ENCODE measurements at regions not wholly inside any gene's neighbourhood (a gene's known extent, or its start where the extent isn't known, plus 50 kb on each side); places are given as distances from the start of the nearest gene placed in this dataset.

DNA sequence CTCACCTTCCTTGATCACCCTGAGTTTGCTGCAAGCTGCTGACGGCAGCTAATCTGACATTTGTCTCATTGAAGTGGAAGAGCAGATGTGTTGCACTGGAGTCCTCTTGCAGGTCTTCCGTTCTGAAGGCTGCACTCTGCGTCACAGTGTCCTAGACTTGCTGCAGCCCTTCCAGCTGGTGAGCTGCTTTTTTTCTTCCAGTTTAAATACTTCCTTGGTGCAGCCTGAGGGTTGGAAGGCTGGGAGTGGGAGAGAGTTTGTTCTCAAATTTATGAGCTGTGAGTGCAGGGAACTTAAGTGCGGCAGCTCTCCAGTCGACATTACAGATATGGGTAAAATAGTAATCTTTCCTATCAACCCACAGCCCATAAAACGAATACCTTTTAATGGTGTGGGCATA is 303.6 kb upstream of the FAT1 start:
- no peak for DNase-seq (ENCODE audit: low read depth)
- TF ChIP-seq, protein P1, sequence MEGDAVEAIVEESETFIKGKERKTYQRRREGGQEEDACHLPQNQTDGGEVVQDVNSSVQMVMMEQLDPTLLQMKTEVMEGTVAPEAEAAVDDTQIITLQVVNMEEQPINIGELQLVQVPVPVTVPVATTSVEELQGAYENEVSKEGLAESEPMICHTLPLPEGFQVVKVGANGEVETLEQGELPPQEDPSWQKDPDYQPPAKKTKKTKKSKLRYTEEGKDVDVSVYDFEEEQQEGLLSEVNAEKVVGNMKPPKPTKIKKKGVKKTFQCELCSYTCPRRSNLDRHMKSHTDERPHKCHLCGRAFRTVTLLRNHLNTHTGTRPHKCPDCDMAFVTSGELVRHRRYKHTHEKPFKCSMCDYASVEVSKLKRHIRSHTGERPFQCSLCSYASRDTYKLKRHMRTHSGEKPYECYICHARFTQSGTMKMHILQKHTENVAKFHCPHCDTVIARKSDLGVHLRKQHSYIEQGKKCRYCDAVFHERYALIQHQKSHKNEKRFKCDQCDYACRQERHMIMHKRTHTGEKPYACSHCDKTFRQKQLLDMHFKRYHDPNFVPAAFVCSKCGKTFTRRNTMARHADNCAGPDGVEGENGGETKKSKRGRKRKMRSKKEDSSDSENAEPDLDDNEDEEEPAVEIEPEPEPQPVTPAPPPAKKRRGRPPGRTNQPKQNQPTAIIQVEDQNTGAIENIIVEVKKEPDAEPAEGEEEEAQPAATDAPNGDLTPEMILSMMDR (IDR thresholded peaks at IDR 0.05; ENCODE audit: low read depth, low read length, missing control alignments) = no peak
- no peak overlapping the region for H3K4me3 ChIP-seq (ENCODE audit: low read depth, low read length)

DNA sequence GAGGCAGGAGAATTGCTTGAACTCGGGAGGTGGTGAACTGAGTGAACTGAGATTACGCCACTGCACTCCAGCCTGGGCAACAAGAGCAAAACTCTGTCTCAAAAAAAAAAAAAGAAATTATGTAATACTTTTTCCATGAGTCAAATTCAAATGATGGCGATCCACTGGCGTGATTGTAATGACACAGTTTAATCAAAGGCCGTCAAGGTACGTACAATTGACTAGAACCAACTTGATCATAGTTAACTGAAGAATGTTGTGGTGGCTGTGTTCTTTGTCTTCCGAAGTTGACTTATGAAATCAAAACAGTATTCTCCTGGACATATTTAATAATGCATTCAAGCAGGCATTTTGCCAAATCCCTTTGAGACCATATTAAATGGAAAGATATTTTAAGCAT is 318.6 kb upstream of the FAT1 start:
- DNase-seq (ENCODE audit: low read depth) = no peak
- H3K4me3 ChIP-seq (ENCODE audit: low read depth, low read length) = no peak overlapping the region
- TF ChIP-seq, protein P1 (IDR thresholded peaks at IDR 0.05; ENCODE audit: low read depth, low read length, missing control alignments) = no peak

DNA sequence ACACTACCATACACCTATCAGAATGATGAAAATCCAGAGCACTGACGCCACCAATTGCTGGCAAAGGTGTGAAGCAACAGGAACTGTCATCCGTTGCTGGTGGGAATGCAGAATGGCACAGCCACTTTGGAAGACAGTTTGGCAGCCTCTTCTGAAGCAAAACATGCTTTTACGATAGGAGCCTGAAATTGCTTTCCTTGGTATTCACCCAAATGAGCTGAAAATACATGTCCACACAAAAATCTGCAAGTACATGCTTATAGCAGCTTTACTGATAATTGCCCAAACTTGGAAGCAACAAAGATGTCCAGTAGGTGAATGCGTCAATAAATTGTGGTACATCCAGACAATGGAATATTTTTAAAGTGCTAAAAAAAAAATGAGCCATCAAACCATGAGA is 322.8 kb upstream of the FAT1 start:
- no peak overlapping the region for H3K4me3 ChIP-seq (ENCODE audit: low read depth, low read length)
- DNase-seq (ENCODE audit: low read depth) = no peak
- TF ChIP-seq, protein P1 (IDR thresholded peaks at IDR 0.05; ENCODE audit: low read depth, low read length, missing control alignments) = no peak

GRCh38 chr4:187059021-187059420 is 335.4 kb upstream of the FAT1 start:
- no peak overlapping the region for H3K4me3 ChIP-seq (ENCODE audit: low read depth, low read length)
- no peak for DNase-seq (ENCODE audit: low read depth)
- TF ChIP-seq, protein P1 (IDR thresholded peaks at IDR 0.05; ENCODE audit: low read depth, low read length, missing control alignments) = no peak

- no peak for DNase-seq (ENCODE audit: low read depth)
- TF ChIP-seq, protein P1 (IDR thresholded peaks at IDR 0.05; ENCODE audit: low read depth, low read length, missing control alignments) = no peak
- H3K4me3 ChIP-seq (ENCODE audit: low read depth, low read length) = no peak overlapping the region
These were observed 336.2 kb upstream of the FAT1 start for GRCh38 chr4:187059895-187060294.

DNA sequence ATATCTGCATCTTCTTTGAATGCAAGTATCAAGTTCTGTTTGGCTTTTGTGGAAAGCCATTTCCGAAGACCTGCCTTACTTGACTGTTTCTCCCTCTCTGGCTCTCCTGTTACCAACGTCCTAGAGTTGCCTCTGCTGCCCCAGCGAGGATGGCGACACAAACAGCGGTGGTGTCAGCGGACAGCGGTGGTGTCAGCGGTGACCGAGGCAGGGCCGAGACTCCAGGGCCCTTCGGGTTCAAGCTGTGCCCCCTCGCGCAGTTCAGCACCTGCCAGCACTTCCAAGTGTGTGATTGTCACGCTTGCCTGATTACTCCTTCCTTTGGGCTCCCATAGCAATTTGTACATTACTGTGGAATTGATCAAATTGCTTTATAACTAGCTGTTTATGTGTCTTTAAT is 336.9 kb upstream of the FAT1 start:
- DNase-seq (ENCODE audit: low read depth) = no peak
- no peak overlapping the region for H3K4me3 ChIP-seq (ENCODE audit: low read depth, low read length)
- TF ChIP-seq, protein P1 (IDR thresholded peaks at IDR 0.05; ENCODE audit: low read depth, low read length, missing control alignments) = no peak

DNA sequence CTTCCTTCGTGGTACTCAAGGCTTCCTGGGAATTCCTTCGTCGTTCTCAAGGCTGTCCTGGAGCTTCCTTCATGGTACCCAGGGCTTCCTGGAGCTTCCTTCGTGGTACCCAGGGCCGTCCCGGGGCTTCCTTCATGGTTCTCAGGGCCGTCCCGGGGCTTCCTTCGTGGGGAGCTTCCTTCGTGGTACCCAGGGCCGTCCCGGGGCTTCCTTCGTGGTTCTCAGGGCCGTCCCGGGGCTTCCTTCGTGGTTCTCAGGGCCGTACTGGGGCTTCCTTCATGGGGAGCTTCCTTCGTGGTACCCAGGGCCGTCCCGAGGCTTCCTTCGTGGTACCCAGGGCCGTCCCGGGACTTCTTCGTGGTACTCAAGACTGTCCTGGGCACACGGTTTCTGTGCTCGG is 339.6 kb upstream of the FAT1 start:
- H3K4me3 ChIP-seq (ENCODE audit: low read depth, low read length) = no peak overlapping the region
- TF ChIP-seq, protein P1 (IDR thresholded peaks at IDR 0.05; ENCODE audit: low read depth, low read length, missing control alignments) = no peak
- DNase-seq (ENCODE audit: low read depth) = no peak
